GM23248 (cell line): ENCODE measurements at regions not wholly inside any gene's neighbourhood (a gene's known extent, or its start where the extent isn't known, plus 50 kb on each side); places are given as distances from the start of the nearest gene placed in this dataset.

Source experiments
- EZH2 ChIP-seq: fragments of 200-600 bp; sonication (generic); IDR thresholded peaks from 2 replicates; pipeline ENCODE4 v1.6.1; 2018; ENCODE audit warnings: antibody characterized with exemption, mild to moderate bottlenecking; ENCODE audit not compliant: insufficient read depth, poor library complexity, severe bottlenecking
- EZH2phosphoT487 ChIP-seq: fragments of 200-600 bp; sonication (generic); IDR thresholded peaks from 2 replicates; pipeline ENCODE4 v1.6.1; 2018; ENCODE audit warnings: antibody characterized with exemption, moderate library complexity, mild to moderate bottlenecking, low read depth; ENCODE audit not compliant: insufficient read depth

- no peak for TF ChIP-seq EZH2phosphoT487
- no peak for TF ChIP-seq EZH2
These were observed 121.9 kb downstream of the TBX5 start for GRCh38 chr12:114284041-114284440.
